Mesendoderm (in vitro differentiated cells): ENCODE measurements at regions not wholly inside any gene's neighbourhood (a gene's known extent, or its start where the extent isn't known, plus 50 kb on each side); places are given as distances from the start of the nearest gene placed in this dataset.

ENCODE experiments used
- DNase-seq: peaks from one replicate; pipeline ENCODE4 v3.0.0; 2013
- H2AK5ac ChIP-seq: 2 replicates; pipeline ENCODE4 v1.6.1; 2013; ENCODE audit warnings: low read length, inconsistent platforms
- H2BK120ac ChIP-seq: 2 replicates; pipeline ENCODE4 v1.6.1; 2013; ENCODE audit warnings: low read depth, mild to moderate bottlenecking, low read length, moderate library complexity, mixed read lengths
- H2BK15ac ChIP-seq: replicated peaks from 2 replicates; pipeline ENCODE4 v1.6.1; 2013; ENCODE audit warnings: low read depth, mild to moderate bottlenecking, moderate library complexity
- H2BK5ac ChIP-seq: 2 replicates; pipeline ENCODE4 v1.6.1; 2013; ENCODE audit warnings: low read length, inconsistent platforms
- H3K18ac ChIP-seq: 2 replicates; pipeline ENCODE4 v1.6.1; 2013; ENCODE audit warnings: mild to moderate bottlenecking, low read length, mixed read lengths
- H3K23ac ChIP-seq: one replicate; pipeline ENCODE4 v1.6.1; 2013; ENCODE audit warnings: low read length
- H3K27ac ChIP-seq: 2 replicates; pipeline ENCODE4 v1.5.1; 2013; ENCODE audit warnings: low read depth, mild to moderate bottlenecking, inconsistent platforms, low read length, moderate library complexity
- H3K27me3 ChIP-seq: 2 replicates; pipeline ENCODE4 v1.6.1; 2013; ENCODE audit warnings: low read length, control low read depth, mild to moderate bottlenecking, inconsistent platforms; ENCODE audit not compliant: insufficient read depth, poor library complexity
- H3K36me3 ChIP-seq: 2 replicates; pipeline ENCODE4 v1.6.1; 2013; ENCODE audit warnings: low read length, inconsistent platforms; ENCODE audit not compliant: control insufficient read depth, insufficient read depth
- H3K4ac ChIP-seq: one replicate; pipeline ENCODE4 v1.6.1; 2013; ENCODE audit warnings: low read depth, mild to moderate bottlenecking, low read length, moderate library complexity
- H3K4me1 ChIP-seq: 2 replicates; pipeline ENCODE4 v1.6.1; 2013; ENCODE audit warnings: low read depth, low read length, inconsistent platforms; ENCODE audit not compliant: control insufficient read depth
- H3K4me2 ChIP-seq: 2 replicates; pipeline ENCODE4 v1.6.1; 2013; ENCODE audit warnings: low read length
- H3K4me3 ChIP-seq: 2 replicates; pipeline ENCODE4 v1.5.1; 2013; ENCODE audit warnings: mild to moderate bottlenecking, low read length
- H3K56ac ChIP-seq: one replicate; pipeline ENCODE4 v1.6.1; 2013; ENCODE audit warnings: low read length
- H3K79me1 ChIP-seq: 2 replicates; pipeline ENCODE4 v1.6.1; 2013; ENCODE audit warnings: low read length, inconsistent platforms
- H3K79me2 ChIP-seq: 2 replicates; pipeline ENCODE4 v1.6.1; 2013; ENCODE audit warnings: mild to moderate bottlenecking, low read length; ENCODE audit not compliant: control insufficient read depth, insufficient read depth
- H3K9ac ChIP-seq: 2 replicates; pipeline ENCODE4 v1.6.1; 2013; ENCODE audit warnings: low read length, inconsistent platforms
- H4K5ac ChIP-seq: one replicate; pipeline ENCODE4 v1.6.1; 2013; ENCODE audit warnings: low read length
- H4K8ac ChIP-seq: one replicate; pipeline ENCODE4 v1.6.1; 2013; ENCODE audit warnings: low read depth, mild to moderate bottlenecking, control low read depth, low read length, moderate library complexity
- WGBS: extraction: QIAGEN DNeasy Blood & Tissue Kit; methylation state at CpG from one replicate; pipeline ENCODE4 v1.1.7; 2013; ENCODE audit warnings: low lambda C conversion rate, missing lambda C conversion rate; ENCODE audit not compliant: insufficient coverage; ENCODE audit errors: extremely low coverage; 5-methylcytosine and 5-hydroxymethylcytosine counted together

DNA sequence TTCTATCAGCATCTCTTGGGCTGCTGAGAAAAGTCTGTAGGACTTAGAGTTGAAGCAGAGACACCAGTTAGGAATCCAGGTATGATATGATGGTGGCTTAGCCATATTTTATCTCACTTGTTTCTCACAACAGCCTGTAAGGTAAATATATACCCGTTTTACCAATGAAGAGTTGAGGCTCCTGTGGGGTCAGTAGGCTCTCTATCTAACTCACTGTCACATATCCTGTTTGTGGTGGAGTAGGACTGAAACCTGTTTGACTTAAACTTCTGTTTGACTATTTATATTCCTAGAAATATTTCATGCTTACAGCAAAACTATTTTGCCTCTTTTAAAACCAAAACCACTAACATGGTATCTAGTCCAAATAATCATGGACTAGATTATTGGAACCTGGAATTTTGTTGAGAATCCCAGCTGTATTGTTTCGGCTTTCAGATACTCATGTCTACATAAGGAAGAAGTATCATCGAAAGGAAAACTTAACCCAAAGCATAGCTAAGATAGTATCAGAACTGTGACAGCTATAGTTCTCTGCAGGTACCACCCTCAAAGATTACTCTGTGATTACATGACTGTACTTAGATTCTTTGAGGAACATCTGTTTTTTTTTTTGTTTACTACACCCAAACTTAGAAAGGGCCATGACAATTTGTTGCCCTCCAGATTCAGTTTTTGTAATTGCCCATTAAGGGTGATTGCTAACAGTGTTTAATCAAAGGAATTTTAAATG lies 216.1 kb upstream of the THUMPD2 start:
- DNase-seq: no peak
- Histone ChIP-seq H3K79me1 (no peaks in the 10 kb centered on the region), H3K18ac (no peak overlapping the region), H3K4me3 (no peak overlapping the region), H3K79me2 (no peaks in the 10 kb centered on the region), H4K5ac (no peak overlapping the region), H2BK5ac (no peak overlapping the region), H3K4ac (no peak overlapping the region), H3K36me3 (no peaks in the 10 kb centered on the region), H3K56ac (no peak overlapping the region), H3K4me2 (no peak overlapping the region), H3K4me1 (no peaks in the 10 kb centered on the region), H2AK5ac (no peak overlapping the region), H3K27me3 (no peaks in the 10 kb centered on the region), H2BK120ac (no peak overlapping the region), H3K23ac (no peak overlapping the region), H4K8ac (no peak overlapping the region), H3K27ac (no peak overlapping the region), H2BK15ac (no peak overlapping the region), H3K9ac (no peak overlapping the region)
- no CpG with 5 or more reads among the region's 3 CpGs for WGBS

DNA sequence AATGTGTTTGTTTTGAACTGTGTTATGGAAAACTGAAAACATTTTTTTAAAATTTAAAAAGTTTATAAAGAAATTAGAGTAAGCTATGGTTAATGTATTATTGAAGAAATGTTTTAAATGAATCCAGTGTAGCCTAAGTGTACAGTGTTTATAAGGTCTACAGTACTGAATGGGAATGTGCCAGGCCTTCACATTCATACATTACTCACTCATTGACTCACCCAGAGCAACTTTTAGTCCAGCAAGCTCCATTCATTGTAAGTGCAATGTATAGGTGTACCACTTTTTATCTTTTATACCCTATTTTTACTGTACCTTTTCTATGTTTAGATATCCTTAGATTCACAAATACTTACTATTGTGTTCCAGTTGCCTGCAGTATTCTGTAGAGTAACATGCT lies 215.1 kb upstream of the THUMPD2 start:
- Histone ChIP-seq H3K9ac (no peak overlapping the region), H3K4me1 (no peaks in the 10 kb centered on the region), H3K4me2 (no peak overlapping the region), H3K4ac (no peak overlapping the region), H3K23ac (no peak overlapping the region), H3K4me3 (no peak overlapping the region), H4K5ac (no peak overlapping the region), H3K36me3 (no peaks in the 10 kb centered on the region), H2BK15ac (no peak overlapping the region), H3K27ac (no peak overlapping the region), H3K27me3 (no peaks in the 10 kb centered on the region), H4K8ac (no peak overlapping the region), H2BK120ac (no peak overlapping the region), H2BK5ac (no peak overlapping the region), H3K79me1 (no peaks in the 10 kb centered on the region), H3K18ac (no peak overlapping the region), H3K79me2 (no peaks in the 10 kb centered on the region), H3K56ac (no peak overlapping the region), H2AK5ac (no peak overlapping the region)
- no peak for DNase-seq

DNA sequence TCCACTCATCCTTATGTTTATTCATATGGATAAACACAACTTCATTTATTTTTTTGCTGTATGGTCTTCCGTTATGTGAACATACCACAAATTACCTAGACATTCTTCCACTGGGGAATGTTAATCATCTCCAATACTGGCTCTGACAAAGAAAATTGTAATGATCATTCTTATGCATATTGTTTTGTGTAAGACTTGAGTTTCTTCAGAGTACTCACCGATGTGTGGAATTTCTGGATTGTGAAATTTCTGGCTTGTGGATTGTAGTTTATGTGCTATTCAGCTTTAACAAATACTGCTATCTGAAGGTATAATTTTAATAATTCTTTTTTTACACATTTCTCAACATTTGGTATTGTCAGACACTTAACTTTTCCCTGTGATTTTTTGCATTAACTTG lies 212.2 kb upstream of the THUMPD2 start:
- H3K27ac ChIP-seq: no peak overlapping the region
- no peak overlapping the region for H4K5ac ChIP-seq
- WGBS: no CpG with 5 or more reads among the region's 2 CpGs
- no peaks in the 10 kb centered on the region for H3K36me3 ChIP-seq
- peak; percentile 3 for DNase-seq
- no peak overlapping the region for H2BK15ac ChIP-seq
- no peaks in the 10 kb centered on the region for H3K79me1 ChIP-seq
- no peaks in the 10 kb centered on the region for H3K79me2 ChIP-seq
- H3K4ac ChIP-seq: no peak overlapping the region
- no peak overlapping the region for H2AK5ac ChIP-seq
- no peak overlapping the region for H4K8ac ChIP-seq
- H3K4me3 ChIP-seq: no peak overlapping the region
- H3K18ac ChIP-seq: no peak overlapping the region
- H2BK120ac ChIP-seq: no peak overlapping the region
- H3K56ac ChIP-seq: no peak overlapping the region
- H3K4me1 ChIP-seq: no peaks in the 10 kb centered on the region
- no peaks in the 10 kb centered on the region for H3K27me3 ChIP-seq
- no peak overlapping the region for H3K23ac ChIP-seq
- no peak overlapping the region for H3K4me2 ChIP-seq
- H2BK5ac ChIP-seq: no peak overlapping the region
- no peak overlapping the region for H3K9ac ChIP-seq

GRCh38 chr2:39990335-39990900 lies 211.4 kb upstream of the THUMPD2 start:
- no peak overlapping the region for H2BK120ac ChIP-seq
- H3K27ac ChIP-seq: no peak overlapping the region
- H3K23ac ChIP-seq: no peak overlapping the region
- no peaks in the 10 kb centered on the region for H3K27me3 ChIP-seq
- no peak overlapping the region for H2AK5ac ChIP-seq
- H3K9ac ChIP-seq: no peak overlapping the region
- H4K5ac ChIP-seq: no peak overlapping the region
- no CpG with 5 or more reads among the region's 2 CpGs for WGBS
- H3K4me1 ChIP-seq: no peaks in the 10 kb centered on the region
- no peak overlapping the region for H2BK15ac ChIP-seq
- no peaks in the 10 kb centered on the region for H3K79me2 ChIP-seq
- no peak overlapping the region for H2BK5ac ChIP-seq
- no peak overlapping the region for H4K8ac ChIP-seq
- H3K4me2 ChIP-seq: no peak overlapping the region
- no peaks in the 10 kb centered on the region for H3K79me1 ChIP-seq
- H3K4ac ChIP-seq: no peak overlapping the region
- DNase-seq: peak; percentile 37
- no peaks in the 10 kb centered on the region for H3K36me3 ChIP-seq
- H3K18ac ChIP-seq: no peak overlapping the region
- no peak overlapping the region for H3K56ac ChIP-seq
- H3K4me3 ChIP-seq: no peak overlapping the region

- Histone ChIP-seq H3K18ac (no peak overlapping the region), H3K36me3 (no peaks in the 10 kb centered on the region), H2BK15ac (no peak overlapping the region), H3K23ac (no peak overlapping the region), H3K4me3 (no peak overlapping the region), H4K8ac (no peak overlapping the region), H2BK5ac (no peak overlapping the region), H3K27me3 (no peaks in the 10 kb centered on the region), H3K4me2 (no peak overlapping the region), H3K4ac (no peak overlapping the region), H2BK120ac (no peak overlapping the region), H3K79me1 (no peaks in the 10 kb centered on the region), H3K79me2 (no peaks in the 10 kb centered on the region), H3K9ac (no peak overlapping the region), H3K27ac (no peak overlapping the region), H2AK5ac (no peak overlapping the region), H3K56ac (no peak overlapping the region), H4K5ac (no peak overlapping the region), H3K4me1 (no peaks in the 10 kb centered on the region)
- DNase-seq: peak; percentile 46
- no CpG with 5 or more reads among the region's 3 CpGs for WGBS
Measured at GRCh38 chr2:39989888-39990287, 210.8 kb upstream of the THUMPD2 start.

DNA sequence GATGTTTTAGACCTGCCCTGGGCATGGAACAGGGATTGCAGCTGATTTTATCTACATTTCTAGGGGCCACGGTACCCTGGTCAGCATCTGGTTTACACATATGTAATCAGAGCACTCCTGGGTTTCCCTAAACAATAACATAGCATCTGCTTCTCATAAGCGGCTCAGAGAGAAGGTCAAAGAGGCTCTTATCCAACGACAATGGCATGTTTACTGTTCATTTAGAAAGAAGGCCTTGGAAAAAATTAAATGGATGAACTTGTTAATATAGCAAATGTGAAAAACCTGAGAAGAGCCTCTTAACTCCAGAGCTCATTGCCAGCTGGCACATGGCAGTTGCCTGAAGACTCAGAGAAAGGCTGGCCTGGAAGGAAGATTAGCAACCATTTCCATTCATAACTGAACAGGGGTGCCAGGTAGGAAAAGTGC lies 202.8 kb upstream of the THUMPD2 start:
- H3K27ac ChIP-seq: no peak overlapping the region
- no peak overlapping the region for H4K8ac ChIP-seq
- no peak for DNase-seq
- H3K18ac ChIP-seq: no peak overlapping the region
- H3K9ac ChIP-seq: no peak overlapping the region
- no peaks in the 10 kb centered on the region for H3K79me1 ChIP-seq
- no peaks in the 10 kb centered on the region for H3K36me3 ChIP-seq
- H2BK5ac ChIP-seq: no peak overlapping the region
- H3K23ac ChIP-seq: no peak overlapping the region
- H4K5ac ChIP-seq: no peak overlapping the region
- no peak overlapping the region for H3K56ac ChIP-seq
- H3K4me1 ChIP-seq: no peaks in the 10 kb centered on the region
- H3K79me2 ChIP-seq: no peaks in the 10 kb centered on the region
- H3K4me2 ChIP-seq: no peak overlapping the region
- H2AK5ac ChIP-seq: no peak overlapping the region
- H2BK15ac ChIP-seq: no peak overlapping the region
- no peak overlapping the region for H3K4ac ChIP-seq
- H3K27me3 ChIP-seq: no peaks in the 10 kb centered on the region
- H3K4me3 ChIP-seq: no peak overlapping the region
- WGBS: no CpG with 5 or more reads among the region's 3 CpGs
- no peak overlapping the region for H2BK120ac ChIP-seq
